HTR-8/SVneo (cell line): ENCODE measurements at regions not wholly inside any gene's neighbourhood (a gene's known extent, or its start where the extent isn't known, plus 50 kb on each side); places are given as distances from the start of the nearest gene placed in this dataset.

Experiments used
- DNase-seq: peaks from one replicate; pipeline ENCODE4 v3.0.0; 2011; ENCODE audit warnings: low spot score, mixed read lengths; ENCODE audit not compliant: insufficient read length
- FAIRE-seq: peaks from 2 replicates; lab custom pipeline; 2011; peaks lifted over from hg19 to GRCh38; lab: Jason Lieb, UNC

DNA sequence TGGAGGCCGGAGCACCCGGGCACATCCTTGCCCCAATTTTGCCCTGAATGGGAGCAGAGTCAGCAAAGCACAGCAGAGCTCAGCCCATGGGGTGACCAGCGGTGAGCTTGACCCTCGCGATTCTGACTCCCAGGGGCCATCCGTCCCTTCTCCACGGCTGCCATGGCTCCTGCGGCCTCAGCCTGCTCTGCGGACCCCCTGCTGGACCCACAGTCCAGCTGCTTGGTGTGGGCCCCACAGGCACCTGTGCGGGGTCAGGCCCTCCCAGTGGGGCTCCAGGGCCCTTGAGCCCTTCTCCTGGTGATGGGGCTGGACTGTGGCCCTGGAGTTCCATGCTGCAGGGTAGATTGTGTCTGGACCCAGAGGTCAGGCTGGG lies 144.2 kb downstream of the ENGASE start:
- FAIRE-seq: no peak

DNA sequence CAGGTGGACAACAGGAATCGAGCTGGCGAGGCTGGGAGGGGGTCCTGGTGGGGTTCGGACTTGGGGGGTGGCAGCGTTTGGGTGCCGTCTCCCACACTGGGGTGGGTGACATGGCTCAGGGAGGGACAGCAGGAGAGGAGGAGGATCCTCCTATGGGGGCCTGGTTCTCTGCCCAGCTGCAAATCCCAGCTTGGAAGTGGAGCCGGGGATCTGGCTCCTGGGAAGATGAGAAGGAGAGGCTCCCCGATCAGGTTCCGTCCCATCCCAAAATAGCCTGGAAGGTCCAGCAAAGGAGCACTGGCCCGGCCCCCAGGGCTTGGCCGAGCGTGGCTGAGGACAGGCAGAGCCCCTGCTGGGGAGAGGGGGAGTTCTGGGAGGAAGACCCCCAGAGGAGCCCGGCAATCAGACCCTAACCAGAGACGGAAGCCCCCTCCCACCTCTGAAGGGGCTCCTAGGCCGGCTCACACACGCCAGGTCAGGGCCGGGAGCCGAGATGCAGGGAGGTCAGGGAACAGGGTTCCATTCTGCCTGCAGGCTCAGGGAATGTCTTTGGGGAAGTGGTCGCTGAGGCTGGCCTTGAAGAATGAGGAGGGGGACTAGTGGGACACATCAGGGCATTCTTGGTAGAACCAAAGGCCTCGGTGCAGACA lies 143.7 kb downstream of the ENGASE start:
- FAIRE-seq: no peak
- DNase-seq: no peak

More for the DNA sequence above, 144.2 kb downstream of the ENGASE start:
- DNase-seq: no peak

- no peak for FAIRE-seq
Measured at GRCh38 chr17:79217473-79218135, 143.0 kb downstream of the ENGASE start.

DNA sequence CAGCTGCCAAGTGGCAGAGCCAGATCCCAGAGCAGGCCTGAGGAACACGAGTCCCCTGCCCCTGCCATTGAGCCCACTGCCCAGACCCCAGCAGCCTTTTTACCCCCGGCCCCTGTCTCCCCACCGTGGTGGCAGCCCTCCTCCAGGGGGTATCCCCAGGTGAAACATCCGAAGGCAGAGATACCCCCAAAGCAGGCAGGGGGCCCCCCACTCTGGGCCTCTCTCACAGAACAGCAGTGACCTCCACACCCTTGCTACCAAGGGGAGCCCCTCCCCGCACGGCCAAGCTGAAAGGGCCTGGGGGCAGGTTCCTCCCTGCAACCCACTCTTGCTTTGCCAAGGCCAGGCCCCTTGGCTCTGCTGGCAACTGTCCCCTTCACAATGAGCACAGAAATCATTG lies 142.2 kb downstream of the ENGASE start:
- no peak for DNase-seq
- FAIRE-seq: no peak

More at GRCh38 chr17:79217473-79218135, 143.0 kb downstream of the ENGASE start:
- DNase-seq: no peak

DNA sequence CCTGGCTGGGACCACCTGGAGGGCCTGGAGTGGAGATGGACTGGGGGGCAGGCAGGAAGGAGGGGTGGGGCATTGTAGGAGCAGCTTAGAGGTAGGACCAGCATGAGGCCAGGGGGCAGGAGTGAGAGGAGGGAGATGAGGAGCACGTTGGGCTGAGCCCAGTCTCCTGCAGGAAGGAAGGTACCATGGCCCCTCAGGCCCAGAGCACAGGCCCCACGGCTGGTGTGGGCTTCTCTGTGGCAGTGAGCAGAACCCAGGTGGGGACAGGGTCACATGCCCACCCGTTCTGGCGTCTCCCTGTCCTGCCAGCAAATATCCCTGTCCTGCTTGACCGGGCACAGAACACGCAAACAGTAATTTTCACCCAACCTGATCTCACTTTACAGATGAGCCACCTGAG lies 141.8 kb downstream of the ENGASE start:
- FAIRE-seq: no peak

DNA sequence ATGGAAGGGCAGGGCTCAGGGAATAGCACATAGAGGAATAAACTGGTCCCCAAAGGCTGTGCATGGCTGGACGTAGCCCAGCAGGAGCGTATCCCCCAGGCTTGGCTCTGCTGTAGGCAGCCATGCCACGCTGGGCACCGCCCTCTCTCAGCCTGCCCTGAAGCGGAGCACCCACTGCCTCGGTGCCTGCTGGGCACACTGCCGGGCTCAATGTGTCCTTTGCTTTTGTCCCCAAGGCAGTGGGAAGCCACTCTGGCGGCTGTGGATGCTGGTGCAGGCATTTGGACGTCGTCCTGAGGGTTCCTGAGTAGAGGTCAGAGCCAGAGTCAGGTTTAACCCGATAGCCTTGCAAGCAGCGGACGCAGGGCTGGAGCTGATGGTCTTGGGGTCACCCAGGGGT lies 141.0 kb downstream of the ENGASE start:
- FAIRE-seq (no peak), DNase-seq (no peak)

More for the DNA sequence above, 141.8 kb downstream of the ENGASE start:
- DNase-seq: no peak

- FAIRE-seq (no peak), DNase-seq (no peak)
Measured at GRCh38 chr17:79214940-79215604, 140.4 kb downstream of the ENGASE start.

GRCh38 chr17:79214459-79214858 lies 139.8 kb downstream of the ENGASE start:
- no peak for FAIRE-seq
- no peak for DNase-seq

DNA sequence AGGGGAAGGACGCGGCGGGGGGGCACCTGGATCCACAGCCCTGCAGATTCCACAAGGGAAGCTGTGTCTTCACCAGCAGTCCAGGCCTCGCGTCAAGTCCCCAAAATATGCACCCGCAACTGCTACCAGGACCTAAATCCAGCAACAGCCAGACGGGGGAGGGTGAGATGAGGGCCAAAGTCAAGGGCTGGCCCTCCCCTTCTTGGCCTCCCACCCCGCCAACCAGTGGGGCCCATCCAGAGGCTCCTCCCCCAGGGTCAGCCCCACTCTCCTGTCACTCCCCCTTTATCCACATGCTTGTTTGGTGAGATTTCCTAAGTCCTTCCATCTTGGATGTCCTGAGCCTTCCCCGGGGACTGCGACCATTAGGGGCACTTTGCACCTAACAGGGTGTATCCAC lies 138.7 kb downstream of the ENGASE start:
- FAIRE-seq: no peak
- no peak for DNase-seq

DNA sequence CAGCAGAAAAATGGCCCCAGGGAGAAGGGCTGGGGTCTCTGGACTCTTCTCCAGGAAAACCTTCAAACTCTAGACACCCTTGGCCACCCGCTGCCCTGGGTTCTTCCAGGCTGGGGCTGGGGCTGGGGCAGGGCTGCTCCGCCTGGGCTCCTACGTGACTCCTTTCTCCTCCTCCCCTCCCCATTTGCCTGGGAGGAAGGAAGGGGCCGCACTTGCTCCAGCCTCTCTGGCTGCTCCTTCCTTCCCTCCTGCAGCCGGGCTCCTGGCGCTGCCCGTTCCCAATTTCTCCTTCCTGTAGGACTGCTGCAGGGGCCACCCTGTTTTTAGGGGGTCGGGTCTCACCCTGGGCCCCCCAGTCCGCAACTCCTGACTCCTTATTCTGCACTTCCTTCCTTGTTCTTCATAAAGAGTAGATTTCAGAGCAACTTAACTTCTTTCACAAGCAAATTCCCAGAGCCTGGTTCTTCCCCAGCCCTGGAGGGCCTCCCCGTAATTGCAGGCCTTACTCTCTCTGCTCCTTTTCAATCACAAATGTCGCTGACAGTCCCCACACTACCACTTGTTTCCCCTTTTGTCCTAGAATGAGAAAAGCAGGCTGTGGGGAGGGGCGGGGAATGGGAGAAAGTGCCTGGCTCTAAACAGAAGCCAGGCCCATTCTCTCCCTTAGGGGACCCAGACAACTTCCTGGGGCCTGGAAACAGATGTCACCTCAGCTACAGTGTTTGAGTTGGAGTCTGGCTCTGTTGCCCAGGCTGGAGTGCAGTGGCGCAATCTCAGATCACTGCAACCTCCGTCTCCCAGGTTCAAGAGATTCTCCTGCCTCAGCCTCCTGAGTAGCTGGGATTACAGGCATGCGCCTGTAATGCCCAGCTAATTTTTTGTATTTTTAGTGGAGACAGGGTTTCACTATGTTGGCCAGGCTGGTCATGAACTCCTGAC lies 137.8 kb downstream of the ENGASE start:
- FAIRE-seq (no peak), DNase-seq (no peak)

GRCh38 chr17:79211061-79211770 lies 136.6 kb downstream of the ENGASE start:
- DNase-seq: no peak
- FAIRE-seq: no peak

DNA sequence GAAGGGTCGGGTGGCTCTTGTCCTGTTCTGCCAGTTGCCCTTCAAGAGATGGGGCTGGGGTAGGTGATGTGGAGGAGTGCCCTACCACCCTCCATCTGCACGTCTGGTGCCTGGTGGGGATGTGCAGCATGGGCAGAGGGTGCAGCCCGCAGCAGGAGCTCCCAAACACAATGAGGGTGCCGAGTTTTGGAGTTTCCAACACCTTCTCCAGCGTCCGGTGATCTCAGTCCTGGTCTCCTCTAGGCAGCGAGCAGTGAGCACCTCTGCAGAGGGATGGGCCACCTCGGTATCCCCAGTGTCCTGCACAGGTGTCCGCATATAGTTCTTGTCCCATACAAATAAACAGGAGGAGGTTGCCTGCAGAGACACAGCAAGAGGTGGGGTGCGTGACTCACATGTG lies 136.0 kb downstream of the ENGASE start:
- no peak for DNase-seq
- no peak for FAIRE-seq

- FAIRE-seq: no peak
- no peak for DNase-seq
Measured at GRCh38 chr17:79207960-79208359, 133.3 kb downstream of the ENGASE start.

DNA sequence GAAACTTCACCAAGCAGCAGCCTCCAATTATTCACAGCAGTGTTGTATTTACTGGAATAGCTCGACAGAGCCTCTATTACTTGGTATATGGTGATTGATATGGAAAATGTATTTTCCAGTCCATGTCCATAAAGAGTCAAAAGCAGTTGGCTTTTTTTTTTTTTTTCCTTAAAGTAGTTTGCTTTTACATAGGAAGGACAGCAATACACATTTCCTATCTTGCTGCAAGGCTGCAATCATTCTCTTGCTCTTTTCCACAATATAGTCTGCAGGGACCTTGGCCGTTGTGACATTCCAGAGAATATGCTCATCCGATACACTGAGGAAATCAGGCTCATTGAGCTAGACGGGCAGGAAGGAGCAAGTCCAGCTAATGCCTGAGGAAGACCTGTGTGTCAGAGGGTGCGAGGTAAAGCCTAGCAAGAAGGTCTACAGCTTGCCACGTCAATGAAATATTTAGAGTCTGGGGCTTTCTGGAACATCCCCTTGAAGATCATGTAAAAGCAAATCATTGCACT lies 131.1 kb downstream of the ENGASE start:
- DNase-seq (no peak), FAIRE-seq (no peak)

- FAIRE-seq (no peak), DNase-seq (no peak)
Measured at GRCh38 chr17:79204261-79204660, 129.6 kb downstream of the ENGASE start.

DNA sequence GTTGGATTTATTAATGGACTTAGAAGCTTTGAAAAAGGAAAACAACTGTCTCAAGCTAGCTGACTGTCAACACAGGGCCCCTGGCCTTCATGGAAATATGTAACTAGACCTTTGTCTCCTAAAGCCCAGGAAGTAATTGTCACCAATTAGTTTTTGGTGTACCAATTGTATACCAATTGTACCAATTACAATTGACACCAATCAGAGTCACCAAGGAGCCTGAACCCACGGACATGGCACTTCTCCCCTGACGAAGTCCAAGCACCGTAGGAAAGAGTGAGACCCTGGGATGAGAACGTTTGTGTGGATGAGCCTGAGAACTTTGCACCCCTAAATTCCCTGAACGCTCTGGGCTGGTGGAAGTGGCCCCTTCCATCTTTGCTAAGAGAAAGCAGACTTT lies 129.0 kb downstream of the ENGASE start:
- DNase-seq (no peak), FAIRE-seq (no peak)

DNA sequence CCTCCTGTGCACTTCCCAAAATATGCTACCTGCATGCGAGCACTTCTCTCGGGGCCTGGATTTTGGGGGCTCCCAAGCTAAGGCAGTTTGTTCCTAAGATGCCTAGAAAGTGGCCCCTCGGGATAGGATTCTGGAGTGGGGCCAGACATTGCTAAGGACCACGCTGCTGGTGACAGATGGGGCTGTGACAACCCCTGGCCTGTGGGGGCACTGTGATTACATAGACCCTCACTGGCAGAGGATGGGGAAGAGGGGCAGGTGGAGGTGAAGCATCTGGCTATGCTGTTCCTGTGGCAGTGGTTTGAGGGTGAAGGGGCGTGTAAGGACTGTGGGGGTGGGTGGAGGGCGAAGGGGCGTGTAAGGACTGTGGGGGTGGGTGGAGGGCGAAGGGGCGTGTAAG lies 128.4 kb downstream of the ENGASE start:
- no peak for FAIRE-seq
- no peak for DNase-seq

- FAIRE-seq (no peak), DNase-seq (no peak)
Measured at GRCh38 chr17:79202480-79202879, 127.9 kb downstream of the ENGASE start.

- DNase-seq: peak; percentile 83
- FAIRE-seq: peak; percentile 52
Measured at GRCh38 chr17:79201536-79202227, 127.1 kb downstream of the ENGASE start.
